Uterus (tissue), 2 donors: ENCODE measurements at regions not wholly inside any gene's neighbourhood (a gene's known extent, or its start where the extent isn't known, plus 50 kb on each side); places are given as distances from the start of the nearest gene placed in this dataset.

Source experiments
- POLR2A ChIP-seq, 2 donors: fragments of 450-650 bp; IDR thresholded peaks; one replicate each; pipeline ENCODE4 v1.6.1; 2016; ENCODE audit warnings: antibody characterized with exemption in 2 of 2, mild to moderate bottlenecking in 1 of 2, moderate library complexity in 1 of 2
- TF ChIP-seq, protein P1 (sequence below), 4 experiments: fragments of 200-600 bp in 2 of 4; fragments of 450-650 bp in 2 of 4; sonication (generic) in 2 of 4; IDR thresholded peaks; one replicate each; pipeline ENCODE4 v1.5.1; 2016 to 2019; ENCODE audit warnings: antibody characterized with exemption in 4 of 4, mild to moderate bottlenecking in 2 of 4, moderate library complexity in 1 of 4

DNA sequence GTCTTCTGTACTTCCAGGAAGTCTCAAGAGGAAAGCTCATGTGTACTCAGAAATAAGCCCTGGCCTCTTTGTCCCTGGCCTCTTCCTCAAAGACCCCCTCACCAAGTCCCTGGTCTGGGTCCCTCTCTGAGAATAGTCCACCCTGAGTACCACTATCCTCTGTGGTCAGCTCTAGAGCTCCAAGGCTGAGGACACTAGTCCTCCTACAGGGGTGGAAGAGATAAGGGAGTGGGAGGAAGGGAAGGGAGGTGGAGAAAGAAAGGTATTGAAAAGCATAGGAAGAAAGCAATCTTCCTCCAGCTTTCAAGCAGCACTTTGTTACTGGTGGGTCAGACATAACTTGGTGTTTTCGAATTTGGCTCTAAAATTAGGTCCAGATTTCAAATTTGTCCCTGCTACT lies 181.4 kb downstream of the NRIP1 start:
- TF ChIP-seq, protein P1, sequence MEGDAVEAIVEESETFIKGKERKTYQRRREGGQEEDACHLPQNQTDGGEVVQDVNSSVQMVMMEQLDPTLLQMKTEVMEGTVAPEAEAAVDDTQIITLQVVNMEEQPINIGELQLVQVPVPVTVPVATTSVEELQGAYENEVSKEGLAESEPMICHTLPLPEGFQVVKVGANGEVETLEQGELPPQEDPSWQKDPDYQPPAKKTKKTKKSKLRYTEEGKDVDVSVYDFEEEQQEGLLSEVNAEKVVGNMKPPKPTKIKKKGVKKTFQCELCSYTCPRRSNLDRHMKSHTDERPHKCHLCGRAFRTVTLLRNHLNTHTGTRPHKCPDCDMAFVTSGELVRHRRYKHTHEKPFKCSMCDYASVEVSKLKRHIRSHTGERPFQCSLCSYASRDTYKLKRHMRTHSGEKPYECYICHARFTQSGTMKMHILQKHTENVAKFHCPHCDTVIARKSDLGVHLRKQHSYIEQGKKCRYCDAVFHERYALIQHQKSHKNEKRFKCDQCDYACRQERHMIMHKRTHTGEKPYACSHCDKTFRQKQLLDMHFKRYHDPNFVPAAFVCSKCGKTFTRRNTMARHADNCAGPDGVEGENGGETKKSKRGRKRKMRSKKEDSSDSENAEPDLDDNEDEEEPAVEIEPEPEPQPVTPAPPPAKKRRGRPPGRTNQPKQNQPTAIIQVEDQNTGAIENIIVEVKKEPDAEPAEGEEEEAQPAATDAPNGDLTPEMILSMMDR (IDR thresholded peaks at IDR 0.05), result no peak
- no peak for TF ChIP-seq POLR2A (IDR thresholded peaks at IDR 0.05)
